H4 (cell line): ENCODE measurements at regions not wholly inside any gene's neighbourhood (a gene's known extent, or its start where the extent isn't known, plus 50 kb on each side); places are given as distances from the start of the nearest gene placed in this dataset.
A peak's percentile ranks its signal among the peaks of the same experiment; 100 is the strongest.
"Not testable (repeated sequence)": the region's sequence is repeated elsewhere in the genome, so short reads cannot be mapped to it uniquely, and the experiment has no call there.

Source experiments
- DNase-seq: peaks from one replicate; pipeline ENCODE4 v3.0.0-alpha.2; 2015; ENCODE audit warnings: low spot score

DNA sequence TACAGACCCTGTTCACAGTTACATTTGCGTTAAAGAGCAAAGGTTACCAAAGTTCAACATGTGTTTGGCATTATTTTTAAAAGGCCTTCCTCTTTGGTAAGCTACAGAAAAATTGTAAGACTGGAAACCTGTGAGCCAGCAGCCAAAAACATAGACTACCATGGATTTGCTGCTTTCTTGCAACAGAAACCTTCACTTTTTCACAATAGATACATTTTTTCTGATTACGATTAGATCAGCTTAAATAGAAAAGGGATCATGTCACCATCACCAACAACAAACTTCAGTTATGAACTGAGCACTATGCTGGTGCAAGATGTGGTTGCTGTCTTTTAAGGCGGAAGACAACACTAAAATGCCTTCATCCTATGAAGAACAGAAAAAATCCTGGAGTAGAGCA, 112.3 kb upstream of the MARCKS start:
- DNase-seq = no peak

DNA sequence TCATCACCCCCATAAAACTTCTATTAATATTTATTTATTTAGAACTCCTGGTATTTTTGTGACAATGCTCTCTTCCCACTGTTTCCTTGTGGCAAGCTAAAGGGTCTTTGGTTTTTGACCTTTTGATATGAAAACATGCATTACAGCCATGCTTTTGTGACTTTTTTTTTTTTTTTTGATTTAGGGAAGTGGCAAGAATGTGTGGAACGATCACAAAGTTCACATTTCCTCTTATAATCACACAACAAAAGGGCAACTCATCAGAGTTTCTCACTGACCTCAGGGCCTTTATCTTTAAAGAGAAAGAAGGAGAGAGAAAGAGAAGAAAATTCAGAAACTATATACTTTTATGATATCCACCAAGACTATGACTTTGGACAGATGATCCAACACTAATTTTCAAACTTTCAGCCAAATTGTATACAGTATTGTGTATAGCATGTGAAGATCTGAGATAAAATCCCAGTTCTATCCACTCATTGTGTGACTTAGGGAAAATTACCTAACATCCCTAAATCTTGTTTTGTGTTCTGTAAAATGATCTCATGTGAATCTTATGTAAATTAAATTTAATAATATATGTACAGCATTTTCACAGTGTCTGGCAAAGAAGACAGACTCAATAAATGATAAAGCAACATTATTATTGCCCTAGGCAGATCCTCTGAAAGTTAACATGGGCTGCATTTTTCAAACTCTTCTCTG, 106.8 kb upstream of the MARCKS start:
- no peak for DNase-seq

DNA sequence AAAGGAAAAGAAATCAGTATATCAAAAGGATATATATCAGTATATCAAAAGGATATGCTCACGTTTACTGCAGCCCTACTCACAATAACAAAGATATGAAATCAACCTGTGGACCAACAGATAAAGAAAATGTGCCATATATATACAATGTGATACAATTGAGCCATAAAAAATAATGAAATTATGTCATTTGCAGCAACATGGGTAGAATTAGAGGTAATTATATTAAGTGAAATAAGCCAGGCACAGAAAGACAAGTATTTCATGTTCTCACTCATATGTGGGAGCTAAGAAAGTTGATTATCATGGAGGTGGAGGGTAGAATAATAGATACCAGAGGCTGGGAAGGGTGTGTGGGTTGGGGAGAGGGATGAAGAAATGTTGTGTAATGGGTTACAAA, 102.9 kb upstream of the MARCKS start:
- DNase-seq = no peak

DNA sequence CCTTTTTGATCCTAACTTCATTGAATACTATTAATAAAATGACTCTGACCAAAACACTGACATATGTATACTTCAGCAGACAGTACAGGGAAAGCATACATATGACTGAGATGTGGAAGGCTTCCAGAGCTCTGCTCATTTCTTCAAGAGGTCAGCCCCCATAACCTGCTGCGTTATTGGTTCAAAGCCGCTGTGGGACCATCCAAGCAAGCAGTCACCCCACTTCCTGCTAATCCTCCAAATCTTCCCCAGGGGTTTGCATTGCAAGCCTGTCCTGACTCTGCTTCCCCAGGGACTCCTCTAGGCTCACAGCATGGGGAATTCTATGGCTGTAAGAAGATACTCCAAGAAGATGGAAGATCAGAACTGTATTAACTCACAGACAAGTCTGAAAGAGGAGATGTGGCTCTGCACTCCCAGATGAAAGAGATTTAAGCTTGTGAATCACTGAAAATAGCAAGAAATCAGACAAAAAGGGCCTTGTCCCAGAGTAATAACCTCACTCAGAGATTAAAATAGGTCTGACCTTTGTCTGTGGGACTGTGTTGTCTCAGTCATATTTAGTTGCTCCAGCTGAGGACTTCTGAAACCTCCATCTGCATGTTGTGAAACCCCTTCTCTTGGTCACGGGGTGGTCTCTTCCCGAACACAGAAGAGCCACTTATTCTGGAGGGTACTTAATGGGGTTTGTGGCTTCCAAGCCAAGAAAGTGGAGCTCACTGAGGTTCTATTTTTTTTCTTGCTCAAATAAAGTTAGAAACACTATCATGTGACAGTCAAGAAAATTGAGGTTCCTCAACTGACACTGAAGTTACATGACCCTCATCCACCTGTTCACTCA, 101.5 kb upstream of the MARCKS start:
- DNase-seq = no peak

DNA sequence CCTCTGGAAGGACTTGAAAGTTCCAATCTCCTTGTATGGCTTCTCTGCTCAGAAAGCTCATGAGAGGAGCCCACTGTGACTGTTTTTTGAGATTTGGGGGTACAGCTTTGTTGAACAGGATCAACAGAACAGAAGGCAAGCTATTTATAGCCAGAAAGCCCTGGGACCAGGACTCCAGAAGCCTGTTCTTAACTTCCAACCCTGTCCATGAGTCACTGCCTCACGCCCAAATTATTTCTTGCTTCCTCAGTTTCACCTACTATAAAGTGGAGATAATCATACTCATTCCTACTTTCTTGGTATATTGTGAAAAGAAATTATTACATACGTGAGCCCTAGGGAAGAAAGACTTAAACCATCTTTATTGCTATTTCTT, 100.9 kb upstream of the MARCKS start:
- DNase-seq = no peak

DNA sequence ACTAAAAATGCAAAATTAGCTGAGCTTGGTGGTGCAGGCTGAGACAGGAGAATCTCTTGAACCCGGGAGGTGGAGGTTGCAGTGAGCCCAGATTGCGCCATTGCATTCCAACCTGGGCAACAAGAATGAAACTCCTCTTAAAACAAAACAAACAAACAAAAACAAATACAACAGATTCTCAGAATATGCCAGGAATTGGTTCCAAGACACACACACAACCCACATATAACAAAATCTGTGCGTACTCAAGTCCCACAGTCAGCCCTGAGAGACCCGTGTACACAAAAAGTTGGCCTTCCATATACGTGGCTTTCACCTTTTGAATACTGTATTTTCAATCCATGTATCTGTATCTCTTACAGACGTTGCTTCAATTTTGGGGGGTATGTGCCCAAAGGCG, 98.9 kb upstream of the MARCKS start:
- DNase-seq = no peak

DNA sequence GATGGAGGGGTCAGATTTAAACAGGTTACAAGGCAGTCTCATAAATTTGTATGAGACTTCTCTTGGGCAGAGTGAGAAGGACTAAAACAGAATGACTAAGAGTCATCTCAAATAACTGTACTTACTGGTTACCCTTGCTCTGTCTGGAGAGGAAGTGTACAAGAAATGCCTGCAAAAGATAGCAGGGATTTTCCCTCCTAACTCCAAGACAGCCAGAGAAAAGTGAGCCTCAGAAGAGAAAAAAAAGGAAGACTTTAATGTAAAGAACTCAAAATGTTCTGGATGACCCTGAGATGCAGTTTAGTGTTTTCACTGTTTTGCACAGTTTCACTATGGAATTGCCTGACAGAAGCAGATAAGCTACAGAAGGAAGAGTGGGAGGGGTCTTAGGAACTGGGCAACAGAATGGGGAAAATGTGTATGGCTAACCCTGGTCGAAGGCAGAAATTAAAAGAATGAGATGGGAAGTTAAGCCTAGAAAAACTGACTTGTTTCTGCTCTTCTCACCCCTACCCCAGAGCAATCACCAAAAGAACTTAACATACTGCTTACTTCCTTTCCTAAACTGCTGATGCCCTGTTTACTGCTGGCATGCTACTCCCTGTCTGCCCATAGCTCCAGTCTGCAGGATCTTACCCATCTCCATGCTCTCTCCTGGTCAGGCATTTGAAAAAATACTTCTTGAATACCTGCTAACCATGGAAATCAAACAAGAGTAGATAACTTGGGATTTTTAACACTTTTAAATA, 98.1 kb upstream of the MARCKS start:
- no peak for DNase-seq

DNA sequence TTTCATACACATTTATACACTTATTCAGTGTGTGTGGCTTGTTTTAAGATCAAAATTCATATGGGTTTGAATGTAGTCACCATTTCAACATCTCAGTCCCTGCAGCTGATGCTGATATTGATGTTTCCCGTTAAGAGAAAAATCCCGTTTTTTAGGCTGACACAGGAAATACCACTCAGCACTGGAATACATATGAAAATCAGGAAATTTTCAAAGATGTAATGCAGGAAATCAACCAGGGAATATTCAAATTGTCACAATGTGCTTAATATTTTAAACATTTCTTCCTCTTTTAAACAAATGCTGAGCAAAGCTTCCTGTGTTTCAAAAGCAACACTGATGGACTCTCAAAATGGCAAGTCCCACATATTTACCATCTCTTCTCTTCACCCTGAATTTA, 94.5 kb upstream of the MARCKS start:
- no peak for DNase-seq

DNA sequence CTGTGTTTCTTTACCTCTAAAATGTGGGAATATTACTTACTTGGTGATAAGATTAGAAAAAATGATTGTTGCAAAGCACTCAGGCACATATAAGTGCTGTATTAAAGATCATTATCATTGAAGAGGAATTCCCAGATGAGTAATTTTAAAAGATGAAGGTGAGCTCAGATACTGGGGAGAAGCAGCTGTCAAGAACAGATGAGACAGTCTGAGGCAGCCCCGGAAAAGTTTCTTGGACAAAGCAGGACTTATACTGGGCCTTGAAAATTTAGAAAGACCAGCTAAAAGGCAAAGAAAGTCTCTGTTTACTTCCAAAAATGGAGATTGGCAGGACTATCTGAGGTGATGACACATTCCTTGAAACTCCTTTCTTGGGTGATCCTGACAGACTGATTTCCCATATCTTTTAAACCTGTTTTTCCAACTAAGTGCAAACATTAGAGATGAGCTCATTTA, 93.8 kb upstream of the MARCKS start:
- DNase-seq = no peak

DNA sequence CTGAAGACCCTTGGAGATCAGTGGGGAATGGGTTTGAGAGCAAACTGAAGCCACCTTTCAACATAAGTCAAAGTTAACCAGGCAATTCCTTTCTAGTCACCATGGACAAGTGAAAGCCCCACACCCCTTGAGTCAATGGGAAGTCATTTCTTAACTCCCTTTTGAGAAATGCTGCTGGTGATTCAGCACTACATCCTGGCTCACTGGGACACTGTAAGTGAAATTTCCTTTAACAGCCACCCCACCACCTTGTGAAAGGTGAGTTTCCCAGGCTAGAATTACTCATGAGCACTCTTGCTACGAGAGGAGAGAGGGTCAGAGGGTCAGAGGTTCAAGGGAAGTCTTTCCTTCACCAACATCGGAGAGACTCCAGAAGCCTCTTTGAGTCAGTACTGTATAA, 93.3 kb upstream of the MARCKS start:
- peak; percentile 3 for DNase-seq

DNA sequence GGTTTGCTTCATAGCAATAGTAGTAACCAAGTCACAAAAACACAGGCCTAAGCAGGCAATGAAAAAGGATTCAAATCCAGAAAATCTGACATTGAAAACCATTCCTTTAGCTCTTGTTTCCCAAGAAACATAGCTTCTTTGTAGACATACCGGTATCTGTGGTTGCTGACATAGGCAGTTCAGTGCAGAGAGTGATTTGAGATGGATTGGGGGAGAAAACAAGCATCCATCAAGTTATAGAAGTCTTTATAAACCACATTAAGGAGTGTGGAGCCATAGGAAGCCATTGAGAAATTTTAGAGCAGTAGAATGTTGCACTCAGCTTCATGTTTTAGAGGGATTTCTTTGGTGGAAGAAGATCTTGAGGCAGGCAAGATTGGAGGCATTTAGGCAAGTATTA, 91.2 kb upstream of the MARCKS start:
- no peak for DNase-seq

DNA sequence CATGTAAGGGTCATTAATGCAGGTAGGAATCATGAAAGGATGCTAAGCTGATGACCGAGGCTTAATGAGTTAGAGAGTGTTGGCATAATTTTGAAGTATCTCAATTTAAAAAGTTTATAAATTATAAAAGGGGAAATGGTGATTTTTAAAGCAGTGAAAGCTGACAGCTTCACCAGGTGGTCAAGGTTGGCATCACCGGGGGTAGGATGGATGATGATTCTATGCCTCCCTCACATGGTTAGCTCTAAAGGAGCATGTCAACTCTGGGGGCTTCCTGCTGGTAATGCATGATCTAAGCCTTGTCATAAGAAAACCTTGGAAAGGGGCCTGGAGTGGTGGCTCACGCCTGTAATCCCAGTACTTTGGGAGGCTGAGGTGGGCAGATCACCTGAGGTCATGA, 89.2 kb upstream of the MARCKS start:
- DNase-seq = no peak

DNA sequence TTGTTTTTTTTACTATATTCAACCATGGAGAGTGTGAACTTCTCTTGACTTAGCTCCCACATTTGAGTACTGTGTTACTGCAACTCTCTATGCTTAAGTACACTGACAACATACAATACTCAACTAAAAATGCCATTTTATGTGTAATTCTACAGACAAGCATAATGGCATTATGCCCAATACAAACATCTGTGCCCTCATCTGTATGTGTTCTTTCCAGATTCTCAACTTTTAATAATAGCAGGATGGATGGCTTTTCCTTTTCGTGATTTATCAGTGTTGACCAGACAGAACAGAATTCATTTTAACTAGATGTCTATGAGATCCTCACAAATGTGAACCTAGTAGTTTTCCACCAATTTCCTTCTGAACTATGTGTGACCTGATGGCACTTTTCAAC, 84.2 kb upstream of the MARCKS start:
- DNase-seq = no peak

DNA sequence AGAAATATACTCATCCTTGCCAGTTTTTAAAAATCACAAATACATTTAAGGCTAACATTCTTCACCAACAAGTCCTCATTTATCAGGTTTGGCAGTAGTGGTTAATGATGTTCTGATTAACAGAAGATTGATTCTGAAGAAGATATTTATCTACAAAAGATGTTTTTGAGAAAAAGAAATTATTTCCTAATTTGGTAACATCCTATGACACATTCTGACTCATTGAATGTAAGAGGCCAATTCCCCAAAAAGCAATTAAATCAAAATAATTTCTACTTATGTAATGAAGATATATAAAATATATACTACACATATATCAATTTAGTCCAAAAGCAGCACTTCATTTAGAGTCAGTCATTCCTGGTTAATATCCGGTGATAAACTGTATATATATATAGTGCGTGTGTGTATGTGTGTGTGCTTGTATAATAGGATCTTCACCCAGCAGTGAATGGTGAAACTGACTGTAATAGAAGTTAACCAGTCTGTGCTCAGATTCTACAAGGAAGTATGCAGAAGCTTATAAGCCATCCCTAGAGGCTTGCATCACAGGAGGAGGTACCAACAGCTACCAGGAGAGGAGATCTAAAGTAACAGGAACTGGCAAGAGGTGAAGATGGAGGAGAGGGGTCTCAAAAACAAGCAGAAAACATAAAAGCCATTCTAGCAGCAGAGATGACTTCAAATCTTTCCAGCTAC, 82.9 kb upstream of the MARCKS start:
- DNase-seq = no peak

DNA sequence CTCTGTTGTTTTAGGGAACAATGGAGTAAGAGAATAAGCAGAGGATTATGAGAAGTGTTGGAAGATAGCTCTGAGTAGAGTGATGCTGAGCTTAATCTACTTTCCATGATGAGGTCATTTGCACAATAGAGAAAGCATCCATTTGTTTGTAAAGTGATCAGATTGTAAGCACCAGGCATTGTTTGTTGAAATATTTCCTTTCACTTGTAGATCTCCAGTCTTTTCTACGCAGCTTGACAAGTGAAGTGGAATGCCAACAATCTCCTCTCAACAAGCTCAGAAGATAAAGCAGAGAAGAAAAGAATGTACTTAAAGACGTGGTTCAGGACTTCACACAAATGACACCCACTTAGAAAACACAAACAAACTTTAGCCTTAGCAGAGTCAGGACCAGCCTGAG, 80.1 kb upstream of the MARCKS start:
- no peak for DNase-seq

DNA sequence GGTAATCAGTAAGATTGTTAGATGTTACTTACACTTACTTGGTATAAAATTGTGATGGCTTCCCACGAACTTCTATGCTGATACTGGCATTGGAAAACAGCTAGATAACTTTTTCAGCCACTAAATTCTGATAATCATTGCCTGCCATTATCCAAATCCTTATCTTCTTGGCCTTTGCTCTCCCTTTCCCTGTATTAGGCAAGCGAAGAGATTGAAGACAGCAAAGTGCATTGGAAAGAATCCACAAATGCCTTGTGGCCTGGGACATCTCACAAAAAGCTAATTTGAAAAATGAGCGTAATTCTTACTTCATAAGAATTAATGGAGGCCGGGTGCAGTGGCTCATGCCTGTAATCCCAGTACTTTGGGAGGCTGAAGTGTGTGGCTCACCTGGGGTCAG, 79.5 kb upstream of the MARCKS start:
- DNase-seq = no peak

DNA sequence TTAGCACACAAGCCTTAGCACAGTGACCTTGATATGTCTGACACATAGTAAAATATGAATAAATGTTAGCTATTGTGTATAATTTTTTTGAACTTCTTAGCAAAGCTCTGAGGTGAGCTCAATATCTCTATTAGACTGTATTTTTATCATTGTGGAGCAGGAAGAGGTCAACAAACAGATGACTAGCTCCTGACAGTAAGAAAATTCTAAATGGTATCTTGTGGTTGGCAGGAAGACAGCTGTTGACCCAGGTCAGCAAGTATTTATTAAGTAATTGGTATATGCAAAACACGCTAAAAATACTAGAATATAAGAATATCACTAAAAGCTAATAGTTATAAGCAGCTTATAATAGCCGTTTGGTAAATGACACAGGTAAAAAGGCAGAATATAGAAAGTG, 77.5 kb upstream of the MARCKS start:
- no peak for DNase-seq

DNA sequence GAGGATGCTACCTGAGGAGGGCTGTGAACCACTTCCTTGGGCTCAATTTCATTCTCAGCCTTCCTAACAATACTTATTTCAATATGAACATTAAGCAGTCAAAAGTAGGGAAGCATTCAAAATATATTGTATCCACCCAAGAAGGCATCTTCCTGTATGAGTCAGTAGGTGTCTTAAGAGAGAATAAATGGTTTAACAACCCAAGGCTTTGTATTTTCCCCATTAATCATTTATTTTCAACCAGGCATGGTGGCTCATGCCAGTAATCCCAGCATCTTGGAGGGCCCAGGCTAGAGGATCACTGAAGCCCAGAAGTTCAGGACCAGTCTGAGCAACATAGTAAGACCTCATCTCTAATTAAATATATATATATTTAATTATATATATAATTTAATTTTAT, 74.5 kb upstream of the MARCKS start:
- no peak for DNase-seq

DNA sequence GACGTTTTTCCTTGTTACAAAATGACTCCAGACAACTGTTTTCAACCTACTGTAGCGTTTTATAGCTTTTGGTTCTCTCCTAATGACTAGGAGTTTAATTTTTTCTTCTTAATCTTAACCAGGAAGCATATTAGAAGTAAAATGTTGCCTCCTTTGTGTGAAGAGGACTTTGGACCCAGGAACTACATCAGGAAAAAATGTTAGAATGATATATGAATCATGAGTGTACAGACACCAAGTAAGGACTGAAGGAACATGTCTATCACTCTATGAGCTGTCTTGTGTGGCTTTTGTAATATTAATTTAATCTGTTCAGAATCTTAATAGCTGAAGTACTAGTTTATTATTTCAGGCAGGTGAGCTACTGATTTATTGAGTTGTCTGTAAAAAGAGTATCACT, 71.0 kb upstream of the MARCKS start:
- no peak for DNase-seq

DNA sequence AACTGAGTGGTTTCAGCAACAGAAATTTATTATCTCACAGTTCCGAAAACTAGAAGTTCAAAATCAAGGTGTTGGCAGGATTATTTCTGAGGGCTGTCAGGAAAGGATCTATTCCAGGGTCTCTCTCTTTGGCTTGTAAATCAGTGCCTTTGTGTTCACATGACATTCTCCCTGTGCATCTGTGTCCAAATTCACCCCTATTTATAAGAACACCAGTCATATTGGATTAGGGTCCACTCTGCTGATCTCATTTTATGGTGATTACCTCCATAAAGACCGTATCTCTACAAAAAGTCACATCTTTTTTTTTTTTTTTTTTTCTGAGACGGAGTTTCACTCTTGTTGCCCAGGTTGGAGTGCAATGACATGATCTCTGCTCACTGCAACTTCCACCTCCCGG, 68.6 kb upstream of the MARCKS start:
- no peak for DNase-seq

DNA sequence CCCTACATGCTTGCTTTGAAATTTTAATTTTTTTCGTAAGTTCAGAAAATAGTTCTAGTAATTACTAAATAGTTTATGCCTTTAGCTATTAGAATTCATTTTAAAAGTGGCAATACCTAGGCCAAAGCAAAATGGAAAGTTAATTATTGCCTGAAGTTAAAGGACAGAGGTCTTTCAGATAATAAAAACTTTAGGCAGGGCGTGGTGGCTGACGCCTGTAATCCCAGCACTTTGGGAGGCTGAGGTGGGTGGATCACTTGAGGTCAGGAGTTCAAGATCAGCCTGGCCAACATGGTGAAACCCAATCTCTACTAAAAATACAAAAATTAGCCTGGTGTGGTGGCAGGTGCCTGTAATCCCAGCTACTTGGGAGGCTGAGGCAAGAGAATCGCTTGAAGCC, 65.9 kb upstream of the MARCKS start:
- not testable (repeated sequence) for DNase-seq

DNA sequence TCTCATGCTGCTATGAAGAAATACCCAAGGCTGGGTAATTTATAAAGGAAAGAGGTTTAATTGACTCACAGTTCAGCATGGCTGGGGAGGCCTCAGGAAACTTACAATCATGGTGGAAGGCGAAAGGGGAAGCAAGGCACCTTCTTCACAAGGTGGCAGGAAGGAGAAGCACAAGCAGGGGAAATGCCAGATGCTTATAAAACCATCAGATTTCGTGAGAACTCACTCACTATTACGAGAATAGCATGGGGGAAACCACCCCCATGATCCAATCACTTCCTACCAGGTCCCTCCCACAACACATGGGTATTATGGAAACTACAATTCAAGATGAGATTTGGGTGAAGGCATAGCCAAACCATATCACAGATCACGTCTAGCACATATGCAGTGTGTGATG, 61.8 kb upstream of the MARCKS start:
- not testable (repeated sequence) for DNase-seq
